Hepatocyte (in vitro differentiated cells): ENCODE measurements at regions not wholly inside any gene's neighbourhood (a gene's known extent, or its start where the extent isn't known, plus 50 kb on each side); places are given as distances from the start of the nearest gene placed in this dataset.

Experiments
- DNase-seq: peaks from one replicate; pipeline ENCODE4 v3.0.0-alpha.2; 2016; ENCODE audit warnings: low spot score
- H2AFZ ChIP-seq: fragments of 200-600 bp; sonication (generic); 2 replicates; pipeline ENCODE4 v1.6.0; 2016; ENCODE audit warnings: antibody characterized with exemption, mild to moderate bottlenecking
- H3K27ac ChIP-seq: fragments of 200-600 bp; sonication (generic); 2 replicates; pipeline ENCODE4 v1.5.1; 2016; ENCODE audit warnings: mild to moderate bottlenecking
- H3K27me3 ChIP-seq: fragments of 200-600 bp; sonication (generic); 2 replicates; pipeline ENCODE4 v1.6.1; 2016
- H3K36me3 ChIP-seq: fragments of 200-600 bp; sonication (generic); replicated peaks from 2 replicates; pipeline ENCODE4 v1.5.1; 2016; ENCODE audit warnings: low read depth; ENCODE audit not compliant: insufficient read depth
- H3K4me1 ChIP-seq: fragments of 200-600 bp; sonication (generic); 2 replicates; pipeline ENCODE4 v1.5.1; 2016; ENCODE audit warnings: mild to moderate bottlenecking, moderate library complexity; ENCODE audit not compliant: insufficient read depth
- H3K4me2 ChIP-seq: fragments of 200-600 bp; sonication (generic); 2 replicates; pipeline ENCODE4 v1.6.0; 2016
- H3K4me3 ChIP-seq: fragments of 200-600 bp; sonication (generic); 2 replicates; pipeline ENCODE4 v1.5.1; 2016; ENCODE audit warnings: mild to moderate bottlenecking
- H3K79me2 ChIP-seq: fragments of 200-600 bp; sonication (generic); 2 replicates; pipeline ENCODE4 v1.6.0; 2017; ENCODE audit warnings: mild to moderate bottlenecking
- H3K9me2 ChIP-seq: fragments of 200-600 bp; sonication (generic); replicated peaks from 2 replicates; pipeline ENCODE4 v1.6.0; 2017; ENCODE audit warnings: mild to moderate bottlenecking; ENCODE audit not compliant: insufficient read depth
- H3K9me3 ChIP-seq: fragments of 200-600 bp; sonication (generic); 2 replicates; pipeline ENCODE4 v1.5.1; 2016; ENCODE audit warnings: low read depth, mild to moderate bottlenecking
- H4K20me1 ChIP-seq: fragments of 200-600 bp; sonication (generic); 2 replicates; pipeline ENCODE4 v1.6.0; 2016; ENCODE audit warnings: mild to moderate bottlenecking; ENCODE audit not compliant: insufficient read depth, poor library complexity, severe bottlenecking
- CTCF ChIP-seq: fragments of 200-600 bp; sonication (generic); IDR thresholded peaks from 2 replicates; pipeline ENCODE4 v1.5.1; 2016; ENCODE audit warnings: antibody characterized with exemption, mild to moderate bottlenecking; ENCODE audit not compliant: poor library complexity
- EZH2 ChIP-seq: fragments of 200-600 bp; sonication (generic); IDR thresholded peaks from 2 replicates; pipeline ENCODE4 v1.6.1; 2016; ENCODE audit warnings: antibody characterized with exemption, mild to moderate bottlenecking, borderline replicate concordance
- EZH2phosphoT487 ChIP-seq: fragments of 200-600 bp; sonication (generic); IDR thresholded peaks from one replicate; pipeline ENCODE4 v1.6.1; 2018; ENCODE audit warnings: antibody characterized with exemption, mild to moderate bottlenecking, low read depth, moderate library complexity; ENCODE audit not compliant: unreplicated experiment, severe bottlenecking
- whole genome bisulfite sequencing: methylation state at CpG from one replicate; pipeline ENCODE4 v1.1.6; 2016; ENCODE audit warnings: low lambda C conversion rate; ENCODE audit errors: missing lambda C conversion rate; 5-methylcytosine and 5-hydroxymethylcytosine counted together

- peaks cover 6% of the 10 kb centered on the region for H3K4me1 ChIP-seq
- H3K9me3 ChIP-seq: peaks cover 5% of the 10 kb centered on the region
- H2AFZ ChIP-seq: peak overlapping the region; percentile 31
- 40% methylated on average over 7 of the region's 7 CpGs for WGBS
- TF ChIP-seq EZH2: no peak
- TF ChIP-seq EZH2phosphoT487: no peak
- TF ChIP-seq CTCF: no peak
- no peaks in the 10 kb centered on the region for H3K79me2 ChIP-seq
- H3K36me3 ChIP-seq: no peaks in the 10 kb centered on the region
- H3K4me2 ChIP-seq: no peak overlapping the region
- H3K27ac ChIP-seq: peak overlapping the region; percentile 59
- H4K20me1 ChIP-seq: no peaks in the 10 kb centered on the region
- H3K9me2 ChIP-seq: no peaks in the 10 kb centered on the region
- DNase-seq: no peak
- H3K4me3 ChIP-seq: no peak overlapping the region
- no peaks in the 10 kb centered on the region for H3K27me3 ChIP-seq
Measured at GRCh38 chr5:35337340-35338156, 107.3 kb upstream of the PRLR start.

GRCh38 chr5:35336230-35336629, 105.9 kb upstream of the PRLR start:
- DNase-seq: no peak
- H3K79me2 ChIP-seq: no peaks in the 10 kb centered on the region
- TF ChIP-seq EZH2phosphoT487 (no peak), CTCF (no peak), EZH2 (no peak)
- no peaks in the 10 kb centered on the region for H4K20me1 ChIP-seq
- H3K4me1 ChIP-seq: peaks cover 6% of the 10 kb centered on the region
- H3K9me2 ChIP-seq: no peaks in the 10 kb centered on the region
- H3K27me3 ChIP-seq: no peaks in the 10 kb centered on the region
- H3K4me2 ChIP-seq: no peak overlapping the region
- WGBS: 78% methylated on average over 4 of the region's 4 CpGs
- H3K4me3 ChIP-seq: no peak overlapping the region
- no peak overlapping the region for H2AFZ ChIP-seq
- H3K27ac ChIP-seq: no peak overlapping the region
- peaks cover 5% of the 10 kb centered on the region for H3K9me3 ChIP-seq
- H3K36me3 ChIP-seq: no peaks in the 10 kb centered on the region

GRCh38 chr5:35335752-35336151, 105.5 kb upstream of the PRLR start:
- no peak overlapping the region for H3K4me2 ChIP-seq
- H3K27me3 ChIP-seq: no peaks in the 10 kb centered on the region
- no peak overlapping the region for H3K4me3 ChIP-seq
- H2AFZ ChIP-seq: no peak overlapping the region
- DNase-seq: no peak
- no peaks in the 10 kb centered on the region for H3K79me2 ChIP-seq
- H3K9me2 ChIP-seq: no peaks in the 10 kb centered on the region
- no peaks in the 10 kb centered on the region for H3K36me3 ChIP-seq
- H3K27ac ChIP-seq: no peak overlapping the region
- H4K20me1 ChIP-seq: no peaks in the 10 kb centered on the region
- 86% methylated on average over 4 of the region's 4 CpGs for WGBS
- H3K9me3 ChIP-seq: peaks cover 5% of the 10 kb centered on the region
- H3K4me1 ChIP-seq: peaks cover 6% of the 10 kb centered on the region
- TF ChIP-seq CTCF (no peak), EZH2phosphoT487 (no peak), EZH2 (no peak)
